T-cell (primary cell): ENCODE measurements at regions not wholly inside any gene's neighbourhood (a gene's known extent, or its start where the extent isn't known, plus 50 kb on each side); places are given as distances from the start of the nearest gene placed in this dataset.

Experiments
- ATAC-seq, 4 experiments: fragments of 200-7000 bp in 3 of 4; fragments of 150-1000 bp in 1 of 4; cut with Tn5 transposase; replicated peaks in 1 of 4; 1 replicate in 3 of 4; 2 replicates in 1 of 4; pipeline ENCODE4 v1.10.0; 2021; ENCODE audit warnings: moderate library complexity in 3 of 4, mild to moderate bottlenecking in 2 of 4, moderate number of reproducible peaks in 1 of 4
- CTCF ChIA-PET, 2 donors: fragments of 300-600 bp; sonication (Branson Sonifier 250); formaldehyde crosslinking; loops; one replicate each; lab custom pipeline; 2022; ENCODE audit warnings: antibody characterized with exemption in 2 of 2; lab: Charles Lee
- POLR2A ChIA-PET, 2 donors: fragments of 300-600 bp; sonication (Branson Sonifier 250); formaldehyde crosslinking; loops; one replicate each; lab custom pipeline; 2022; ENCODE audit warnings: antibody characterized with exemption in 2 of 2; lab: Charles Lee
- DNase-seq, 35 experiments: peaks; one replicate each; pipeline versions ENCODE4 v3.0.0 to v3.0.0-alpha.2; 2013 to 2023
- H3K27ac ChIP-seq: one replicate; pipeline ENCODE4 v1.5.1; 2013; ENCODE audit warnings: low read length
- H3K27me3 ChIP-seq, 2 experiments: replicated peaks in 1 of 2; 1 replicate in 1 of 2; 2 replicates in 1 of 2; pipeline versions ENCODE4 v1.6.1 to v1.7.0; 2013; ENCODE audit warnings: low read length in 1 of 2, mixed read lengths in 1 of 2; ENCODE audit not compliant: control insufficient read depth in 2 of 2, insufficient read depth in 2 of 2; ENCODE audit errors: extremely low read depth in 1 of 2
- H3K36me3 ChIP-seq, 2 donors: 1 replicate in 1 of 2; 2 replicates in 1 of 2; pipeline versions ENCODE4 v1.6.1 to v1.7.0; 2013; ENCODE audit warnings: low read length in 1 of 2; ENCODE audit not compliant: control insufficient read depth in 2 of 2, insufficient read depth in 1 of 2; ENCODE audit errors: extremely low read depth in 1 of 2
- H3K4me1 ChIP-seq, 2 experiments: 1 replicate in 1 of 2; 2 replicates in 1 of 2; pipeline versions ENCODE4 v1.6.1 to v1.7.0; 2013; ENCODE audit warnings: low read length in 2 of 2, mixed read lengths in 1 of 2; ENCODE audit not compliant: insufficient read depth in 2 of 2, control insufficient read depth in 1 of 2; ENCODE audit errors: extremely low read depth in 1 of 2
- H3K4me3 ChIP-seq, 2 donors: 1 replicate in 1 of 2; 2 replicates in 1 of 2; pipeline versions ENCODE4 v1.5.1 to v1.7.0; 2013; ENCODE audit warnings: mild to moderate bottlenecking in 2 of 2, low read length in 1 of 2, moderate library complexity in 1 of 2; ENCODE audit not compliant: control insufficient read depth in 1 of 2; ENCODE audit errors: extremely low read depth in 1 of 2
- H3K9me3 ChIP-seq: 2 replicates; pipeline ENCODE4 v1.7.0; 2013
- H3K27ac Mint-ChIP-seq, 2 donors: one replicate each; pipeline ENCODE4 v1.8.0; 2020 to 2021; ENCODE audit warnings: mild to moderate bottlenecking in 2 of 2, mixed read lengths in 2 of 2
- H3K27me3 Mint-ChIP-seq, 2 donors: one replicate each; pipeline ENCODE4 v1.8.0; 2021 to 2022; ENCODE audit warnings: mixed read lengths in 2 of 2
- H3K36me3 Mint-ChIP-seq: one replicate; pipeline ENCODE4 v1.8.0; 2021; ENCODE audit warnings: mixed read lengths
- H3K4me1 Mint-ChIP-seq, 3 donors: one replicate each; pipeline ENCODE4 v1.8.0; 2020 to 2022; ENCODE audit warnings: mixed read lengths in 3 of 3, mild to moderate bottlenecking in 1 of 3
- H3K4me3 Mint-ChIP-seq, 3 donors: one replicate each; pipeline ENCODE4 v1.8.0; 2020 to 2022; ENCODE audit warnings: mild to moderate bottlenecking in 3 of 3, mixed read lengths in 3 of 3, moderate library complexity in 3 of 3
- H3K9me3 Mint-ChIP-seq, 3 donors: one replicate each; pipeline ENCODE4 v1.8.0; 2020 to 2022; ENCODE audit warnings: mixed read lengths in 3 of 3
- WGBS: methylation state at CpG from one replicate; pipeline ENCODE4 v1.1.5; 2013; ENCODE audit warnings: missing lambda C conversion rate; ENCODE audit not compliant: insufficient coverage; 5-methylcytosine and 5-hydroxymethylcytosine counted together

DNA sequence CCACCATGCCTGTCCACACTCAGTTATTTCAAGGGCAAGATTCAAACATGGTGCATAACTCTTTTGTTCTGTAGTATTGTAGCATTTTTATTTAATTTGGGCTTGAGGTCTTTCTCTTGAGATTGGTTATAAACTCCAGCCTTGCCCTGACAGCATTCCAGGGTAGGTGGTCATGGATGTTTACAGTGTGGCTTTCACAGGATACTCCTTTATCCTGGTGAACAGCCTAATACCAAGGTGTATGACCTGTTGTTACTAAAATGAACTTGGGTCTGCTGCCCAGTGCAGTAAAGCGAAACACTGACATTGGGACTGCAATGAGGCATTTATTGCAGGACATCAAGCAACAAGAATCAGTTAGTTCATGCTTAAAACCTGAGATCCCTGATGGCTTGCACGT is 434.8 kb downstream of the ANKRD50 start:
- no peak for DNase-seq
- no peaks in the 10 kb centered on the region for H3K9me3 Mint-ChIP-seq
- no peaks in the 10 kb centered on the region for H3K36me3 Mint-ChIP-seq
- no peak overlapping the region for H3K4me3 Mint-ChIP-seq
- no peaks in the 10 kb centered on the region for H3K4me1 Mint-ChIP-seq
- peaks cover 0 to 3% of the 10 kb centered on the region in 2 donors for H3K27me3 Mint-ChIP-seq
- no peaks in the 10 kb centered on the region for H3K4me1 ChIP-seq
- POLR2A ChIA-PET: no interaction called here
- no peak overlapping the region for H3K4me3 ChIP-seq
- ATAC-seq: no peak
- no peak overlapping the region for H3K27ac Mint-ChIP-seq
- no peaks in the 10 kb centered on the region for H3K27me3 ChIP-seq
- no peak overlapping the region for H3K27ac ChIP-seq
- no peaks in the 10 kb centered on the region for H3K9me3 ChIP-seq
- 91% methylated on average over 1 of the region's 2 CpGs for whole genome bisulfite sequencing
- no peaks in the 10 kb centered on the region for H3K36me3 ChIP-seq
- CTCF ChIA-PET: no interaction called here

DNA sequence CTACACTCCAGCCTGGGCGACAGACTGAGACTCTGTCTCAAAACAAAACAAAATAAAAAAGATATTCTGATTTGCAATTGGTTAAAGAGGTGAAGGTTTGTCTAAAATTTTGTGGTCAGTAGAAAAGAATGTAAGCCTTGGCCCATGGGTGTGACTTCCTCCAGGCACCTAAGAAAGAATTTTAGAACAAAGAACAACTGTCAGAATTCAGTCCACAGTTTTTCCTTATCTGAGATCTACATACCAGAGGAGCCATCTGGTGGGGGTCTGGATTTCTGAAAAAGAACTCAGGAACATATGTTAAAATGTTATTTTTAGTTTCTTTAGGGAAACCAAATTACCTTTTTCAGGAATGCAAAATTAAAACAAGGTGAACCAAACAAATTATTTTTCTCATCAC is 434.1 kb downstream of the ANKRD50 start:
- no peak overlapping the region for H3K27ac ChIP-seq
- Mint-ChIP-seq H3K9me3 (no peaks in the 10 kb centered on the region), H3K27ac (no peak overlapping the region), H3K27me3 (peaks cover 0 to 3% of the 10 kb centered on the region in 2 donors), H3K4me3 (no peak overlapping the region), H3K4me1 (no peaks in the 10 kb centered on the region), H3K36me3 (no peaks in the 10 kb centered on the region)
- DNase-seq (no peak), ATAC-seq (no peak)
- no peaks in the 10 kb centered on the region for H3K9me3 ChIP-seq
- H3K4me1 ChIP-seq: no peaks in the 10 kb centered on the region
- no CpG with 5 or more reads among the region's 1 CpG for WGBS
- POLR2A ChIA-PET: no interaction called here
- no peak overlapping the region for H3K4me3 ChIP-seq
- H3K36me3 ChIP-seq: no peaks in the 10 kb centered on the region
- H3K27me3 ChIP-seq: no peaks in the 10 kb centered on the region
- CTCF ChIA-PET: no interaction called here

DNA sequence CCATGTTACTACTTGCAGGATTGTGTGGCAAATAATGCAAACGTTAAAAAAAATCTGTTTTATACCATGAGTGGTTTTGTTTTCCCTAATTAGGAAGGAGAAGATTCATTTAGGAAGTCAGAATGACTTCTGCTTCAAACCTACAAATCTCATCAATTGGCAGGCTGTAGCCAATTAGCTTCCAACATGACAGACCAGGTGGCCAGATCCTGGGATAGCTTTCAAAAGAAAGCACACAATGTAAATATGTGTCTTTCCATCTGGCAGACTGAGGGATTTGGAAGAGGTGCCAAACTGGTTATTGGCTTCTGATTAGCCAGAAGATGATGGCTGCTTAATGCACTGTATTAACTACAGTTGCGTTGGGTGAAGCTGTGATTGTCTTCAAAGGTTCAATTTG is 432.8 kb downstream of the ANKRD50 start:
- DNase-seq (no peak), ATAC-seq (no peak)
- H3K4me3 ChIP-seq: no peak overlapping the region
- WGBS: no CpG with 5 or more reads among the region's 2 CpGs
- Mint-ChIP-seq H3K36me3 (no peaks in the 10 kb centered on the region), H3K27ac (no peak overlapping the region), H3K9me3 (no peaks in the 10 kb centered on the region), H3K4me1 (no peaks in the 10 kb centered on the region), H3K4me3 (no peak overlapping the region), H3K27me3 (no peaks in the 10 kb centered on the region)
- ChIA-PET POLR2A (no interaction called here), CTCF (no interaction called here)
- H3K27me3 ChIP-seq: no peaks in the 10 kb centered on the region
- H3K4me1 ChIP-seq: no peaks in the 10 kb centered on the region
- H3K36me3 ChIP-seq: no peaks in the 10 kb centered on the region
- H3K27ac ChIP-seq: no peak overlapping the region
- H3K9me3 ChIP-seq: no peaks in the 10 kb centered on the region

DNA sequence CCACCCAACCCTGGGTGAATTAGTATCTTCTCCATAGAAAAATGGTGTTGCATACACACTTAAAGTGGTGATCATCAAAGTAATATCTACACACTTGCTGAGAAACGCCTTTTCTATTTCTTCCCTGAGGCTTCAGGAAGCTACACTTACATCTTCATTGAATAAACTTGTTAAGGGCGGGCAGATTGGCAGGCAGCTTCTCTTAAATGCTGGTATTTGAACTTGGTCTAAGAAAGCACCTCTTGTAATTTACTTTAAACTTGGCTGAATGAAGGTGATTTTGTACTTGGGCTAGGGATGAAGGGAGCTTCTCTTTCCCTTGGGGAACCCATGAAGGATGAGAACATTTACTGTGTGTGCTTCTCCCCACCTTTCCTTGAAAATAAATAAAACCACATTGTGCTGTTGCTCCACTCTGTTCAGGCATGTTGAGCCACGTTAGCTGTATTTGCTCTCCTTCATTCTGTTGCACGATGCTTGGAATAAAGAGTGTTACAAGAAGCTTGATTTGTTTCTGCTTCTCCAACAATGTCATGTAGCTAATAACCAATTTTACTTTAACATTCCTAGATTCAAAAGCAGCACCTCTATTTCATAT is 430.1 kb downstream of the ANKRD50 start:
- Mint-ChIP-seq H3K27me3 (no peaks in the 10 kb centered on the region), H3K4me3 (no peak overlapping the region)

DNA sequence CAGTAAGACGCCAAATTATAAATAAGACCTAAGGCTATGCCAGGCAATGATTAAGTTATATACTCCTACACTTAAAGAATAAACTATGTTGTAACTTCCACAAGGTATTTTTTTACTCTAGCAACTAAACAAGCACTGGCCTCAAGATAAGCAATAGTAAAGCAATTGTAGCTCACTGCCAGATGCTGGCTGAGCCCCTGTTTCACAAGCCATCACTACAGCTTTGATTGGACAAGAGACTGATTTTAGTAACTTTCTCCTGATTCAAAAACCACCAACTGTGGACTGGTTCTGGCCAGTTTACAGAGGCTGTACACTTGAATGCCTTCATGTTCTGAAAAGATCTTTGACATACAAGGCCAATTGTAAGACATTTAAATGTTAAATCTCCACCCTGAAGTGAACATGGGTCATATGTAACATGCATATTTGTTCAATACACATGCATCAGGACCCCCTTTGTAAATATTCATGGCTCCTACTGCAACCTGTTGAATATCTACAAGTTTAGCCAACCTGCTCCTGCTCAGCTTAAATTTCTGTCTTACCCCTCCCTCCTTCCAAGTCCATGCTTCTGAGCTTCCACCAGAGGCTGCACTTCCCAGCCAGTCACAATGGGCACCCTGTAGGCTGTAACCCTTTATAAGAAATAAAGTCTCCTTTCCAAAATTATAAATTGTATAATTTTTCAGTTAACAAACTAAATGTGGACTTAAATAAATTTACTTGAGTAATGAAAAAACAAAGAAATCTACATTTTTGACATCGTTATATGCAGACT is 423.6 kb downstream of the ANKRD50 start:
- Mint-ChIP-seq H3K4me3 (no peak overlapping the region), H3K36me3 (no peaks in the 10 kb centered on the region), H3K9me3 (peaks cover 0 to 8% (median 0%) of the 10 kb centered on the region in 3 donors), H3K27me3 (peaks cover 0 to 10% of the 10 kb centered on the region in 2 donors), H3K27ac (no peak overlapping the region), H3K4me1 (no peaks in the 10 kb centered on the region)
- Histone ChIP-seq H3K27ac (no peak overlapping the region), H3K4me1 (no peaks in the 10 kb centered on the region), H3K4me3 (no peak overlapping the region), H3K9me3 (no peaks in the 10 kb centered on the region), H3K27me3 (no peaks in the 10 kb centered on the region), H3K36me3 (no peaks in the 10 kb centered on the region)
- CTCF ChIA-PET: no interaction called here
- DNase-seq: no peak
- POLR2A ChIA-PET: no interaction called here
- WGBS: 100% methylated on average over 1 of the region's 2 CpGs
- no peak for ATAC-seq

More for the DNA sequence above, 430.1 kb downstream of the ANKRD50 start:
- Histone ChIP-seq H3K36me3 (no peaks in the 10 kb centered on the region), H3K27ac (no peak overlapping the region), H3K27me3 (no peaks in the 10 kb centered on the region), H3K4me1 (no peaks in the 10 kb centered on the region), H3K9me3 (no peaks in the 10 kb centered on the region), H3K4me3 (no peak overlapping the region)
- no CpG with 5 or more reads among the region's 4 CpGs for WGBS
- no peaks in the 10 kb centered on the region for H3K36me3 Mint-ChIP-seq
- H3K4me1 Mint-ChIP-seq: no peaks in the 10 kb centered on the region
- DNase-seq (no peak), ATAC-seq (no peak)
- H3K27ac Mint-ChIP-seq: no peak overlapping the region
- CTCF ChIA-PET: no interaction called here
- POLR2A ChIA-PET: interaction anchor here in 1 of 2 donors (0.6 kb wide), 1 partner anchor 17 kb away, joined by 3 read pairs; no protein-coding TSS in a partner anchor
- no peaks in the 10 kb centered on the region for H3K9me3 Mint-ChIP-seq

DNA sequence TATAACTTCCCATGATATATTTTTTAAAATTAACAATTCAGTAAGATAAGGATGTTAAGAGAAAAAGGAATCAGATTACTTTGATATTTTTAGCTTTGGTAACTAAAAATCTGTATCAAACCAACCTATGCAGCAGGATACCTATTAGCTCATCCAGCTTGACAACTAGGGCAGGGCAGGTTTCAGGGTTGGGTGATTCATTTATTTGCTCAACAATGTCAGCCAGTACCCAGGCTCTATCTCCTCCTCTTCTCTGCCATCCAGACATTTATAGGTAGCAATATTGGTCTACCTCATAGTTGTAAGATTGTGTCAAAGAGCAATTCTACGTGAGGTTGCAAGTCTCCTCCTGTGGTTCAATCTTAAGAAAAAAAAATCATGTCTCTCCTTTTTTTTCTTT is 421.9 kb downstream of the ANKRD50 start:
- H3K36me3 ChIP-seq: no peaks in the 10 kb centered on the region
- H3K27ac ChIP-seq: no peak overlapping the region
- H3K4me1 Mint-ChIP-seq: no peaks in the 10 kb centered on the region
- peaks cover 0 to 10% of the 10 kb centered on the region in 2 donors for H3K27me3 Mint-ChIP-seq
- no peaks in the 10 kb centered on the region for H3K36me3 Mint-ChIP-seq
- no peak for DNase-seq
- H3K4me3 Mint-ChIP-seq: no peak overlapping the region
- no peak for ATAC-seq
- POLR2A ChIA-PET: no interaction called here
- H3K9me3 Mint-ChIP-seq: peaks cover 0 to 11% (median 0%) of the 10 kb centered on the region in 3 donors
- H3K4me3 ChIP-seq: no peak overlapping the region
- whole genome bisulfite sequencing: no CpG with 5 or more reads among the region's 1 CpG
- no peaks in the 10 kb centered on the region for H3K27me3 ChIP-seq
- no peaks in the 10 kb centered on the region for H3K9me3 ChIP-seq
- no peak overlapping the region for H3K27ac Mint-ChIP-seq
- CTCF ChIA-PET: no interaction called here
- H3K4me1 ChIP-seq: no peaks in the 10 kb centered on the region
